Naive thymus-derived CD8-positive, alpha-beta T cell (primary cell): ENCODE measurements at regions not wholly inside any gene's neighbourhood (a gene's known extent, or its start where the extent isn't known, plus 50 kb on each side); places are given as distances from the start of the nearest gene placed in this dataset.
"Not testable (repeated sequence)": the region's sequence is repeated elsewhere in the genome, so short reads cannot be mapped to it uniquely, and the experiment has no call there.

Experiments
- ATAC-seq, 2 donors: fragments of 150-1000 bp; cut with Tn5 transposase in 1 of 2; sonication (Bioruptor Pico), chemical (Tn5 transposase) in 1 of 2; 1 replicate in 1 of 2; 2 replicates in 1 of 2; pipeline ENCODE4 v1.10.0; 2021; ENCODE audit warnings: mild to moderate bottlenecking in 2 of 2, moderate library complexity in 2 of 2
- POLR2A ChIA-PET: fragments of 350-600 bp; sonication (Branson Sonifier 250); formaldehyde crosslinking; loops from one replicate; lab custom pipeline; 2021; ENCODE audit warnings: antibody characterized with exemption; lab: Charles Lee
- DNase-seq, 10 donors: peaks; one replicate each; pipeline versions ENCODE4 v3.0.0 to v3.0.0-alpha.2; 2020 to 2022
- H3K27ac Mint-ChIP-seq, 10 donors: one replicate each; pipeline ENCODE4 v1.8.0; 2020 to 2022; ENCODE audit warnings: mild to moderate bottlenecking in 10 of 10, mixed read lengths in 10 of 10, moderate library complexity in 4 of 10, inconsistent platforms in 1 of 10
- H3K27me3 Mint-ChIP-seq, 5 donors: one replicate each; pipeline ENCODE4 v1.8.0; 2021 to 2022; ENCODE audit warnings: mixed read lengths in 5 of 5
- H3K36me3 Mint-ChIP-seq, 3 donors: one replicate each; pipeline ENCODE4 v1.8.0; 2020 to 2022; ENCODE audit warnings: mixed read lengths in 3 of 3, mild to moderate bottlenecking in 2 of 3, inconsistent platforms in 1 of 3
- H3K4me1 Mint-ChIP-seq, 4 donors: one replicate each; pipeline ENCODE4 v1.8.0; 2021 to 2022; ENCODE audit warnings: mixed read lengths in 4 of 4
- H3K4me3 Mint-ChIP-seq, 10 donors: one replicate each; pipeline ENCODE4 v1.8.0; 2020 to 2022; ENCODE audit warnings: mild to moderate bottlenecking in 10 of 10, mixed read lengths in 10 of 10, moderate library complexity in 6 of 10, inconsistent platforms in 1 of 10
- H3K9me3 Mint-ChIP-seq, 9 donors: one replicate each; pipeline ENCODE4 v1.8.0; 2020 to 2022; ENCODE audit warnings: mixed read lengths in 9 of 9, mild to moderate bottlenecking in 3 of 9, inconsistent platforms in 1 of 9, moderate library complexity in 1 of 9

- Mint-ChIP-seq H3K27me3 (no peaks in the 10 kb centered on the region), H3K27ac (no peak overlapping the region), H3K4me1 (no peaks in the 10 kb centered on the region), H3K9me3 (peaks cover 0 to 6% (median 0%) of the 10 kb centered on the region in 9 donors), H3K4me3 (no peak overlapping the region), H3K36me3 (no peaks in the 10 kb centered on the region)
- no peak for ATAC-seq
- POLR2A ChIA-PET, result no interaction called here
- DNase-seq, result no peak
These were observed 157.2 kb upstream of the SYT10 start for GRCh38 chr12:33596814-33597213.

- H3K4me1 Mint-ChIP-seq, result no peaks in the 10 kb centered on the region
- no peak for ATAC-seq
- POLR2A ChIA-PET, result no interaction called here
- H3K27ac Mint-ChIP-seq, result no peak overlapping the region
- H3K4me3 Mint-ChIP-seq, result no peak overlapping the region
- no peak for DNase-seq
- H3K36me3 Mint-ChIP-seq, result no peaks in the 10 kb centered on the region
- no peaks in the 10 kb centered on the region for H3K27me3 Mint-ChIP-seq
- H3K9me3 Mint-ChIP-seq, result peaks cover 0 to 3% (median 0%) of the 10 kb centered on the region in 9 donors
These were observed 162.9 kb upstream of the SYT10 start for GRCh38 chr12:33602515-33602914.

GRCh38 chr12:33605757-33606156 is 166.1 kb upstream of the SYT10 start:
- Mint-ChIP-seq H3K4me1 (no peaks in the 10 kb centered on the region), H3K27ac (no peak overlapping the region), H3K36me3 (no peaks in the 10 kb centered on the region), H3K9me3 (peaks cover 0 to 8% (median 0%) of the 10 kb centered on the region in 9 donors), H3K27me3 (no peaks in the 10 kb centered on the region), H3K4me3 (no peak overlapping the region)
- POLR2A ChIA-PET, result no interaction called here
- ATAC-seq (no peak), DNase-seq (no peak)

- Mint-ChIP-seq H3K4me3 (no peak overlapping the region), H3K36me3 (no peaks in the 10 kb centered on the region), H3K9me3 (peaks cover 0 to 11% (median 0%) of the 10 kb centered on the region in 9 donors), H3K4me1 (no peaks in the 10 kb centered on the region), H3K27ac (no peak overlapping the region), H3K27me3 (no peaks in the 10 kb centered on the region)
- ATAC-seq (no peak), DNase-seq (no peak)
- POLR2A ChIA-PET, result no interaction called here
These were observed 170.3 kb upstream of the SYT10 start for GRCh38 chr12:33609910-33610309.

- Mint-ChIP-seq H3K4me3 (no peak overlapping the region), H3K36me3 (peaks cover 0 to 6% (median 0%) of the 10 kb centered on the region in 3 donors), H3K4me1 (no peaks in the 10 kb centered on the region), H3K27ac (no peak overlapping the region), H3K27me3 (no peaks in the 10 kb centered on the region), H3K9me3 (peaks cover 11 to 25% (median 17%) of the 10 kb centered on the region in 9 donors)
- ATAC-seq, result no peak
- no peak for DNase-seq
- POLR2A ChIA-PET, result no interaction called here
These were observed 175.0 kb upstream of the SYT10 start for GRCh38 chr12:33614630-33615029.

- Mint-ChIP-seq H3K9me3 (peaks cover 16 to 32% (median 18%) of the 10 kb centered on the region in 9 donors), H3K4me3 (no peak overlapping the region), H3K27me3 (no peaks in the 10 kb centered on the region), H3K27ac (no peak overlapping the region), H3K4me1 (no peaks in the 10 kb centered on the region), H3K36me3 (peaks cover 0 to 6% (median 0%) of the 10 kb centered on the region in 3 donors)
- POLR2A ChIA-PET, result no interaction called here
- ATAC-seq, result no peak
- no peak for DNase-seq
These were observed 177.6 kb upstream of the SYT10 start for GRCh38 chr12:33617218-33617617.

GRCh38 chr12:33628087-33628486 is 188.5 kb upstream of the SYT10 start:
- H3K36me3 Mint-ChIP-seq, result no peaks in the 10 kb centered on the region
- DNase-seq, result no peak
- no peaks in the 10 kb centered on the region for H3K27me3 Mint-ChIP-seq
- H3K27ac Mint-ChIP-seq, result no peak overlapping the region
- POLR2A ChIA-PET, result no interaction called here
- peaks cover 0 to 15% (median 5%) of the 10 kb centered on the region in 9 donors for H3K9me3 Mint-ChIP-seq
- H3K4me3 Mint-ChIP-seq, result no peak overlapping the region
- ATAC-seq, result no peak
- no peaks in the 10 kb centered on the region for H3K4me1 Mint-ChIP-seq

- H3K4me1 Mint-ChIP-seq, result no peaks in the 10 kb centered on the region
- no peaks in the 10 kb centered on the region for H3K27me3 Mint-ChIP-seq
- H3K9me3 Mint-ChIP-seq, result peaks cover 0 to 21% (median 5%) of the 10 kb centered on the region in 9 donors
- no peak for DNase-seq
- H3K4me3 Mint-ChIP-seq, result no peak overlapping the region
- ATAC-seq, result no peak
- POLR2A ChIA-PET, result no interaction called here
- H3K36me3 Mint-ChIP-seq, result no peaks in the 10 kb centered on the region
- no peak overlapping the region for H3K27ac Mint-ChIP-seq
These were observed 194.9 kb upstream of the SYT10 start for GRCh38 chr12:33634544-33634943.

GRCh38 chr12:33636930-33637329 is 197.3 kb upstream of the SYT10 start:
- H3K9me3 Mint-ChIP-seq, result peaks cover 0 to 17% (median 5%) of the 10 kb centered on the region in 9 donors
- H3K27me3 Mint-ChIP-seq, H3K36me3 Mint-ChIP-seq, H3K27ac Mint-ChIP-seq, POLR2A ChIA-PET, H3K4me3 Mint-ChIP-seq, DNase-seq, H3K4me1 Mint-ChIP-seq, ATAC-seq: not testable (repeated sequence)

GRCh38 chr12:33639975-33640374 is 200.4 kb upstream of the SYT10 start:
- H3K27me3 Mint-ChIP-seq, result no peaks in the 10 kb centered on the region
- H3K27ac Mint-ChIP-seq, result no peak overlapping the region
- POLR2A ChIA-PET, result no interaction called here
- DNase-seq, result no peak
- H3K4me1 Mint-ChIP-seq, result no peaks in the 10 kb centered on the region
- no peak overlapping the region for H3K4me3 Mint-ChIP-seq
- no peaks in the 10 kb centered on the region for H3K36me3 Mint-ChIP-seq
- H3K9me3 Mint-ChIP-seq, result peaks cover 0 to 10% (median 0%) of the 10 kb centered on the region in 9 donors
- ATAC-seq, result no peak

GRCh38 chr12:33649992-33650391 is 210.4 kb upstream of the SYT10 start:
- no peak overlapping the region for H3K4me3 Mint-ChIP-seq
- no peaks in the 10 kb centered on the region for H3K4me1 Mint-ChIP-seq
- no peaks in the 10 kb centered on the region for H3K36me3 Mint-ChIP-seq
- no peaks in the 10 kb centered on the region for H3K27me3 Mint-ChIP-seq
- H3K27ac Mint-ChIP-seq, result no peak overlapping the region
- DNase-seq (no peak), ATAC-seq (no peak)
- H3K9me3 Mint-ChIP-seq, result peaks cover 0 to 11% (median 7%) of the 10 kb centered on the region in 9 donors
- POLR2A ChIA-PET, result no interaction called here

- POLR2A ChIA-PET, result no interaction called here
- no peak for ATAC-seq
These were observed 211.2 kb upstream of the SYT10 start for GRCh38 chr12:33650832-33651231.

GRCh38 chr12:33653362-33653761 is 213.7 kb upstream of the SYT10 start:
- Mint-ChIP-seq H3K4me3 (no peak overlapping the region), H3K4me1 (no peaks in the 10 kb centered on the region), H3K27ac (no peak overlapping the region), H3K36me3 (no peaks in the 10 kb centered on the region), H3K27me3 (no peaks in the 10 kb centered on the region), H3K9me3 (peaks cover 0 to 11% (median 7%) of the 10 kb centered on the region in 9 donors)
- POLR2A ChIA-PET, result no interaction called here
- DNase-seq (no peak), ATAC-seq (no peak)

More at GRCh38 chr12:33650832-33651231, 211.2 kb upstream of the SYT10 start:
- H3K36me3 Mint-ChIP-seq, result no peaks in the 10 kb centered on the region
- no peak overlapping the region for H3K4me3 Mint-ChIP-seq
- H3K27me3 Mint-ChIP-seq, result no peaks in the 10 kb centered on the region
- H3K4me1 Mint-ChIP-seq, result no peaks in the 10 kb centered on the region
- no peak overlapping the region for H3K27ac Mint-ChIP-seq
- no peak for DNase-seq
- H3K9me3 Mint-ChIP-seq, result peaks cover 0 to 11% (median 7%) of the 10 kb centered on the region in 9 donors

GRCh38 chr12:33654313-33654712 is 214.7 kb upstream of the SYT10 start:
- Mint-ChIP-seq H3K9me3 (peaks cover 0 to 10% (median 7%) of the 10 kb centered on the region in 9 donors), H3K27me3 (no peaks in the 10 kb centered on the region), H3K4me1 (no peaks in the 10 kb centered on the region), H3K4me3 (no peak overlapping the region), H3K27ac (no peak overlapping the region), H3K36me3 (no peaks in the 10 kb centered on the region)
- DNase-seq, result no peak
- POLR2A ChIA-PET, result no interaction called here
- ATAC-seq, result no peak
